Gastrocnemius medialis (tissue), 4 donors: ENCODE measurements at regions not wholly inside any gene's neighbourhood (a gene's known extent, or its start where the extent isn't known, plus 50 kb on each side); places are given as distances from the start of the nearest gene placed in this dataset.

ENCODE experiments used
- ATAC-seq, 2 donors: fragments of 150-250 bp; one replicate each; pipeline ENCODE4 v1.9.1; 2016
- DNase-seq, 2 donors: peaks; one replicate each; pipeline ENCODE4 v3.0.0-alpha.2; 2019
- H3K27ac ChIP-seq, 4 donors: fragments of 200-600 bp; sonication (generic); 1 replicate in 1 of 4; 2 replicates in 3 of 4; pipeline ENCODE4 v1.5.1; 2016 to 2018; ENCODE audit warnings: mild to moderate bottlenecking in 2 of 4, moderate library complexity in 1 of 4
- H3K27me3 ChIP-seq, 3 donors: fragments of 200-600 bp; sonication (generic) in 2 of 3; 1 replicate in 1 of 3; 2 replicates in 2 of 3; pipeline versions ENCODE4 v1.5.1 to v1.6.0; 2016 to 2019; ENCODE audit warnings: mild to moderate bottlenecking in 1 of 3, moderate library complexity in 1 of 3
- H3K36me3 ChIP-seq, 2 donors: fragments of 200-600 bp; sonication (generic) in 1 of 2; one replicate each; pipeline ENCODE4 v1.5.1; 2017 to 2018
- H3K4me1 ChIP-seq, 2 donors: fragments of 200-600 bp; sonication (generic) in 1 of 2; one replicate each; pipeline ENCODE4 v1.5.1; 2016 to 2017; ENCODE audit warnings: mild to moderate bottlenecking in 2 of 2
- H3K4me3 ChIP-seq, 4 donors: fragments of 200-600 bp; sonication (generic) in 3 of 4; 1 replicate in 1 of 4; 2 replicates in 3 of 4; pipeline ENCODE4 v1.5.1; 2016 to 2019; ENCODE audit warnings: mild to moderate bottlenecking in 2 of 4
- H3K9me3 ChIP-seq, 3 donors: fragments of 200-600 bp; sonication (generic) in 2 of 3; 1 replicate in 1 of 3; 2 replicates in 2 of 3; pipeline ENCODE4 v1.5.1; 2016 to 2019
- CTCF ChIP-seq, 5 experiments: fragments of 450-650 bp in 3 of 5; fragments of 200-600 bp in 2 of 5; sonication (generic) in 2 of 5; IDR thresholded peaks in 4 of 5; conservative IDR thresholded peaks in 1 of 5; 1 replicate in 4 of 5; 2 replicates in 1 of 5; pipeline ENCODE4 v1.5.1; 2016 to 2019; ENCODE audit warnings: antibody characterized with exemption in 5 of 5, mild to moderate bottlenecking in 3 of 5, moderate library complexity in 3 of 5
- POLR2A ChIP-seq, 2 donors: fragments of 450-650 bp; IDR thresholded peaks; one replicate each; pipeline ENCODE4 v1.6.1; 2017; ENCODE audit warnings: antibody characterized with exemption in 2 of 2, mild to moderate bottlenecking in 2 of 2, moderate library complexity in 2 of 2
- in situ Hi-C, 4 donors: fragments of 200-750 bp; cut with MboI; loops; one replicate each; pipeline versions ENCODE4 v1.15.0 to v1.8.0; 2017; ENCODE audit warnings: low sequenced_read_pairs in 4 of 4
- intact Hi-C: fragments of 100-400 bp; cut with DNase I; formaldehyde crosslinking; loops from one replicate; pipeline ENCODE4 v1.15.1; 2023; ENCODE audit warnings: low total_unique reads

- intact Hi-C loops (no loop called here), in situ Hi-C loops (no loop called here)
- Histone ChIP-seq H3K4me1 (no peaks in the 10 kb centered on the region), H3K4me3 (no peak overlapping the region), H3K9me3 (no peaks in the 10 kb centered on the region), H3K27ac (no peak overlapping the region), H3K27me3 (no peaks in the 10 kb centered on the region), H3K36me3 (no peaks in the 10 kb centered on the region)
- DNase-seq: no peak
- TF ChIP-seq POLR2A (IDR thresholded peaks at IDR 0.05) (no peak), CTCF (IDR thresholded peaks at IDR 0.05 in 4 of 5, conservative IDR thresholded peaks at IDR 0.05 in 1 of 5) (no peak)
- ATAC-seq: no peak
These were observed 164.0 kb downstream of the NUAK1 start for GRCh38 chr12:105974738-105975137.

- intact Hi-C loops: no loop called here
- H3K27me3 ChIP-seq: no peaks in the 10 kb centered on the region
- DNase-seq (no peak), ATAC-seq (no peak)
- H3K27ac ChIP-seq: no peak overlapping the region
- no peak overlapping the region for H3K4me3 ChIP-seq
- no peaks in the 10 kb centered on the region for H3K4me1 ChIP-seq
- H3K36me3 ChIP-seq: no peaks in the 10 kb centered on the region
- no peaks in the 10 kb centered on the region for H3K9me3 ChIP-seq
- in situ Hi-C loops: no loop called here
- no peak for TF ChIP-seq CTCF (IDR thresholded peaks at IDR 0.05 in 4 of 5, conservative IDR thresholded peaks at IDR 0.05 in 1 of 5)
- no peak for TF ChIP-seq POLR2A (IDR thresholded peaks at IDR 0.05)
These were observed 163.4 kb downstream of the NUAK1 start for GRCh38 chr12:105975351-105975750.

- Histone ChIP-seq H3K4me1 (peaks cover 3 to 8% of the 10 kb centered on the region in 2 donors), H3K27ac (no peak overlapping the region), H3K9me3 (no peaks in the 10 kb centered on the region), H3K4me3 (no peak overlapping the region), H3K36me3 (no peaks in the 10 kb centered on the region), H3K27me3 (no peaks in the 10 kb centered on the region)
- TF ChIP-seq CTCF (IDR thresholded peaks at IDR 0.05 in 4 of 5, conservative IDR thresholded peaks at IDR 0.05 in 1 of 5): no peak
- TF ChIP-seq POLR2A (IDR thresholded peaks at IDR 0.05): no peak
- in situ Hi-C loops: no loop called here
- ATAC-seq: no peak
- intact Hi-C loops: no loop called here
- DNase-seq: no peak
These were observed 161.5 kb downstream of the NUAK1 start for GRCh38 chr12:105977236-105977635.

- intact Hi-C loops: no loop called here
These were observed 161.1 kb downstream of the NUAK1 start for GRCh38 chr12:105977652-105978051.

More at GRCh38 chr12:105977652-105978051, 161.1 kb downstream of the NUAK1 start:
- in situ Hi-C loops: no loop called here
- TF ChIP-seq POLR2A (IDR thresholded peaks at IDR 0.05): no peak
- no peak for TF ChIP-seq CTCF (IDR thresholded peaks at IDR 0.05 in 4 of 5, conservative IDR thresholded peaks at IDR 0.05 in 1 of 5)
- no peak for DNase-seq
- Histone ChIP-seq H3K36me3 (no peaks in the 10 kb centered on the region), H3K9me3 (no peaks in the 10 kb centered on the region), H3K27ac (no peak overlapping the region), H3K4me3 (no peak overlapping the region), H3K4me1 (peaks cover 4 to 9% of the 10 kb centered on the region in 2 donors), H3K27me3 (no peaks in the 10 kb centered on the region)
- ATAC-seq: no peak
